ENCODE measurements at regions not wholly inside any gene's neighbourhood (a gene's known extent, or its start where the extent isn't known, plus 50 kb on each side); places are given as distances from the start of the nearest gene placed in this dataset.

- no peak for DNase-seq
These were observed 224.3 kb upstream of the IGFBP3 start for GRCh38 chr7:46145412-46145811.

DNA sequence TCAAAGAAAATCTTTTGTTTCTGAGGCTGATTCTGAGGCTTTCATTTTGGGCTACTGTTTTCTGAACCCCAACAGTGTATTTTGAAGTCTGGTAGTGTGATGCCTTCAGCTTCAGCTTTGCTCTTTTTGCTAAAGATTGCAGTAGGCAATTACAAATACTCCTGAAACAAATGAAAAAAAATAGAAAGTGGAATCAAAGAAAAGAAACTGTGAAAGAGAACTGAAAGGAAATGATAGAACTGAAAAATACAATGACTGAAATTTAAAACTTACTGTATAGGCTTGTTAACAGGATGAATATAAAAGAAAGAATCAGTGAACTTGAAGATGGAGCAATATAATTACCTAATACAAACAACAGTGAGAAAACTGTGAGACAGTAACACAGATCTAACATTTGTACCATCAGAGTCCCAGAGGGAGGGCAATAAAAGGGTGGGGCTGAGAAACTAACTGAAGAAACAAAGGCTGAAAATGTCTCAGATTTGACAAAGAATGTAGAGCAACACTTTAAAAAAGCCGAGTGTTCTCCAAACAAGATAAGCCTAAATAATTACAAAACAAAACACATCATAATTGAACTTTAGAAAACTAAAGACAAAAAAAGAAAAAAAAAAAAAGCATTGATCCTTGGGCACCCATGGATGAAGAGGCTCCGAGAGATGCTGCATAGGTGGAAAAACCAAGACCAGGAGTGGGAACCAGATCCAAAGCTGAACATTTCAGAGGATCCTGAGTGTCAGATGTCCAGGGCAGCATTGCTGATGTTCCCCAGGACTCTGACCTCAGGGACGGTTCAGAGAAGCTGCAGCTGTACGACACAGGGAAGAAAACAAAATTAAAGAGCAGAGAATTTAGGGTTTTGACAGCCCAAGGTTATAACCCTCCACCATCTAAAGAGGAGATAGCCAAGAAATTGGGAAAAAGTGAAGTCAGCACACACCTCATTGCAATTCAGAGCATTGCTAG, 223.2 kb upstream of the IGFBP3 start:
- no peak for DNase-seq

GRCh38 chr7:46143421-46143820, 222.3 kb upstream of the IGFBP3 start:
- DNase-seq: no peak

DNA sequence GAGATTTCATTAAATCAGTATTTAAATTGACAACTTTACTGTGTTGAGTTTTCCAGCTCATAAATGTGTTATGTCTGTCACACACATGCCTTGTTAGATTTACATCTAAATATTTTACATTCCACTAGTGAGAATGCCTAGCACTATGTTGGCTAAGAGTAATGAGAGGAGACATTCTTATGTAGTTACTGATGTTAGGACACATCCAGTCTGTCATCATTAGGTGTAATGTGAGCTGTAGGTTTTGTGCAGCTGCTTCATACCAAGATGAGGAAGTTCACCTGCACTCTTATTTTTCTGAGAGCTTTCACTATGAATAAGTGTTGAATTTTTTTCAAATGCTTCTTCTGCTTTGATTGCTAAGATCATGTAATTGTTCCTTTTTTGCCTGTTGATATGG, 218.0 kb upstream of the IGFBP3 start:
- no peak for DNase-seq

- no peak for DNase-seq
These were observed 216.7 kb upstream of the IGFBP3 start for GRCh38 chr7:46137725-46138124.

- DNase-seq: no peak
These were observed 214.5 kb upstream of the IGFBP3 start for GRCh38 chr7:46135557-46135956.

DNA sequence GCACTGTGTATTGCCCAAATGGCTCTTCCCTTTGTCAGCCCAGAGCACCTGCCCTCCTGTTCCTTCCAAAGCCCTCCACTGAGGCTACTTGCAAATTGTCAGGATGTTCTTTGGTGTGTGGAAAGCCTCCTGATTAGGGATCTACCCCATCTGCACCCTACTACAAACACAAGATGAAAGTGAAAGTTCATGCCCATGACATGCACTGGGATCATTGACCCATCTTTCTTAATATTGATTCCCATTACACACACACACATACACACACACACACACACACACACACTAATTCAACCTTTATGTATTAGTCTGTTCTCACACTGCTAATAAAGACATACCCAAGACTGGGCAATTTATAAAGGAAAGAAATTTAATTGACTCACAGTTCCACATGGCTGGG, 213.7 kb upstream of the IGFBP3 start:
- no peak for DNase-seq

- no peak for DNase-seq
These were observed 213.3 kb upstream of the IGFBP3 start for GRCh38 chr7:46134385-46134784.

DNA sequence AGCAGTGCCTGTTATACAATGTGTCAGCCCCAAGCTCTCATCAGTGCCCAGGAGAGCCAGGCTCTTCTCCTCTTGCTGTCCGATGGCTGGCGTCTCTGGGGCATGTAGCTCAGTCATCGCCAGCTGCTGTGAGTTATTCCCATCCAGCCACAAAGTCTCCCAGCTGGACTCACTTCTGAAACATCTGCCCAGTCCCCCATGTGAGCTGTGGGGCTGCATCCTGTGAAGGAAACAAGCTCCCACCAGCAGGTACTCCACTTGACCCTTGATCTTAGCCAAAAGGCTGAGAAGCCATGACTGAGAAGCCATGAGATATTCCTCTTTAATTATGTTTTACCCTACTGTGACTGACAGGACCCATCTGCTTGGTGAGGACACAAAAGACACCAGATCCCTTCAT, 212.7 kb upstream of the IGFBP3 start:
- no peak for DNase-seq

- no peak for DNase-seq
These were observed 212.0 kb upstream of the IGFBP3 start for GRCh38 chr7:46133072-46133471.

DNA sequence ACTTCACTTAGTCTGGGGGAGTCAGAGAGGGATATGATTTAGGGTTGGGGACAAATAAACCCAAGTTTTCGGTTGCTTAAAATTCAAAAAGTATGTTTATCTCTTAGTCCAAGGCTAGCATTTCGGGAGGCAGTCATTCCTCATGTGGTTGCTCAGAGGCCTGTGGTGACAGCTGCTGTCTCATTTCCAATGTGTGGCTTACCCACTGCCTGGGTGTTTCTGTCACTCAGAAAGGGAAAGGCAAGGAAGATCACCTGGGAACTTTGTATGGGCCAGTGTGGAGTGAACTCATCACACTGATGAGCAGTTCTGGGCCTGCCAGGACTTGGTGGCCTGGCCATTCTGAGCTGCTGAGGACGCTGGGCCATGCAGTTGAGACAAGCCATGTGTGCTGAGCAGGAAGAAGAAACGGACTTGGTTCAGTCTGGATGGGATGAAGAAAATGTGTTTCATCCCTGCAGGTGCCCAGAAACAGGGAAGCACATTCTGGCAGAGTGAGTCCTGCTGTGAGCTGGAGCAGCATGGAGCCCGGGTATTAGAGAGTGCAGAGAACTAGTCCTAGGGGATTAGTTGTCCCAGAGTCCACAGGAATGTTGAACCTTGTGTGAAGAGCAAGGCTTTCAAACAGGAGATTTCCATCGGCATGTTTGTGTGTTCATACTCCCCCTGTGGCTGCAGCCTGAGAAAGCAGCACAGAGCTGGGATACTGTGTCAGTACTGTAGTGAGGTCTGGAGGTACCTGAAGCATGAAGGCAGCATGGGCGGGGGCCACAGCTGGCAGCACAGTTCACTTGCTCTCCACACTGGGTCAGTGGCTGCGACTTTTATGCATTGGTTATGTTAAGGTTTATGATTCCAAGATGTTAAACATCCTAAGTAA, 211.1 kb upstream of the IGFBP3 start:
- DNase-seq: no peak

- no peak for DNase-seq
These were observed 208.8 kb upstream of the IGFBP3 start for GRCh38 chr7:46129831-46130230.

- DNase-seq: no peak
These were observed 206.7 kb upstream of the IGFBP3 start for GRCh38 chr7:46127814-46128213.

DNA sequence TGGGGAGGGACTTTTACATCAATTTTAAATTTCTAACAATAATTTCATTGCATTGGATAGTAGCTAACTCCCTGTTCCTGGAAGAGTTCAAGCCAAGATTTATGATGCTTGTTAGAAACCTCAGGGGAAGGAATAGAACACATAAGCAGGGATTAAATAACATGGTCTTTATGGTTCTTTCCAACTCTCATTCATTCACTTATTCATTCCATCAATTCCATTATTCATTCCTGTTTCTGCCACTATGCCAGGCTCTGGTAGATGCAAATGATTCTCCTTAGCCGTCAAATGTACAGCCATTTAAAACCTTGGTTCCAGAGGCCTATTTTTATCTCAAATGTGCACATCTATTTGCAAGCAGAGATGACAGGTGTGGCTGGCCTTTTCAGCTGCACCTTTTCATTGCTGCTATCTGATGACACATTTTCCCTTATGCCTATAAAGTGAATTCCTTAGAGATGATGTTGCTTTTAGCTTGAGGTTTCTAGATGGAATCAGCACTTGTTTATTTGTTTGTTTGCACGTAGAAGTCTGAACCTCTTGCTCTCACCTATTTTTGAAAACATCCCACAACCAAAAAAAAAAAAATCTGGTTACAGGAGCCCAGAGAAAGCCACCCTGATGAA, 205.7 kb upstream of the IGFBP3 start:
- DNase-seq: no peak

DNA sequence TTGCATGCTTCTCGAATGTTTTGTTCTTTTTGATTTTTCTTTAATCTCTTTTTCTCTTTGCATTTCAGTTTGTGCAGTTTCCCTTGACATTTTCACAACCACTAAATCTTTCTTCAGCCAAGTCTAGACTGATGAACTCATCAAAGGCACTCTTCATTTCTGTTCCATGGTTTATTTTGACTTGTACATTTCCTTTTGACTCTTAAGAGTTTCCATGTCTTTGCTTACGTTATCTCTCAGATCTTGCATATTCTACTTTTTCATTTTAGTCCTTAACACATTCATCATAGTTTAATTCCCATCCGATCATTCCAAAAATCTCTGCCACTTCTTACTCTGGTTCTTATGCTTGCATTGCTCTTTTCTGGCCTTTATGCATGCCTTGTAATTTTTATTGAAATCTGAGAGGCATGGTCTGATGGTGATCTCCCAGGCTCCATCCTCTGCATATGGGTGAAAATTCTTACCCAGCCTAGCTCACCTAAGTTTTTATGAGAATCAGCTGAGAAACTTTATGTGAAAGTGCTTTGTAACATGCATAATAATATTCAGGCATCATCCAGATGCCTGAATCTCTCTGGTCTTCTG, 202.8 kb upstream of the IGFBP3 start:
- DNase-seq: no peak

DNA sequence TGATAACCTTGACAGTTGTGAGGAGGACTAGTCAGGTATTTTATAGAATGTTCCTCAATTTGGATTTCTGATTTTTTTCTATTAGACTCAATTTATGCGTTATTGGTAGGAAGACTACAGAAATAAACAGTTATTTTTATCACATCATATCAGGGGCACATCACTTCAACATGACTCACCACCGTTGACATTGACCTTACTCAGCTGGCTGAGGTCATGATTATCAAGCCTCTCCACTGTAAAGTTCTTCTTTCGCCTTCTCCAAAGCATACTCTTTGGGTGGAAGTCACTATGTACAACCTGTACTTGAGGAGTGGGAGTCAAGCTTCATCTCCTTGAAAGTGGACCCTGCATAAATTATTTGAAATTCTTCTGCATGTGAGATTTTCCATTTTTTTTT, 194.3 kb upstream of the IGFBP3 start:
- no peak for DNase-seq

DNA sequence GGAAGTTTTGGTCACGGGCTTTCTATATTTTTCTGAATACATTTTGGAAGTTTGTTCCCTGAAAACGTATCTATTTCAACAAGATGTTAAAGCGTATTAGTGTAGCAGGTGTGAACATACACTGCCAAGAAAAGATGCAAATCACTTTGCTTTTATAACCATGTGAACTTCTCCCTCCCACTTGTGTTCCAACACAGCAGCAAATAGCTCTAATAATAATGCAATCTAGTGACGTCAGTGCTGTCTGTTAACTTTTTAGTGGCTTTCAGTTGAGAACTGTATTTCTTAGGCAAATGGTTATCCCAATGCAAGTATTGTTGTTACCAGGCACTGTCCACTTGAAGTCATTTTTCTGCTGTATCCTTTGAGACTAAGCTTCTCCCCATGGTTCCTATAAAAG, 188.4 kb upstream of the IGFBP3 start:
- DNase-seq: no peak

- DNase-seq: no peak
These were observed 187.2 kb upstream of the IGFBP3 start for GRCh38 chr7:46108272-46108671.

DNA sequence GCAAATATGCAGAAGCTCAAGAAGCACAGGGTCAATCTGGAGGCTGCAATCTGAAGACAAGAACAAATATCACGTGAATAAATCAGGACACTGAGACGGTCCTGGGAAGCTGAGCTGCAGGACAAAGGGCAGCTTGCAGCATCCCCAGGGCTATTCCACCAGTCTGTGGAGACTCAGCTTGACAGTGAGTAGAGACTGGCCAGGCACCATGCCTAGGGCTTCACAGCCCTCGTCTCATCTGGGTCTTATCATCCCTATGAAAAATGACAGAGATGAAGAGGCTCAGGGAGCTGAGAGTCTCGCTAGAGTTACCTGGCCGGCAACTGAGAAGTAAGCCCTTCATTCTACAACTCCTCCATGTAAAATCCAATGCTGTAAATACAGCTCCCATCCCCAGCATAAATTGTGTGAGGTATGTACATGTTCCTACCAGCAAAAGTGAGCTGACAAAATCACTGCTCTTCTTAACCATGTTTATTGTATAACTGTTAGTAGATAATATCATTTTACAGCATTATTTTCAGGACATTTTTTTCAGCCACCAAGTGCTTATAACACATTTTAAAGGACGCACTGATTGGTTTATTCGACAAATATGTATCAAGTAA, 186.6 kb upstream of the IGFBP3 start:
- no peak for DNase-seq

DNA sequence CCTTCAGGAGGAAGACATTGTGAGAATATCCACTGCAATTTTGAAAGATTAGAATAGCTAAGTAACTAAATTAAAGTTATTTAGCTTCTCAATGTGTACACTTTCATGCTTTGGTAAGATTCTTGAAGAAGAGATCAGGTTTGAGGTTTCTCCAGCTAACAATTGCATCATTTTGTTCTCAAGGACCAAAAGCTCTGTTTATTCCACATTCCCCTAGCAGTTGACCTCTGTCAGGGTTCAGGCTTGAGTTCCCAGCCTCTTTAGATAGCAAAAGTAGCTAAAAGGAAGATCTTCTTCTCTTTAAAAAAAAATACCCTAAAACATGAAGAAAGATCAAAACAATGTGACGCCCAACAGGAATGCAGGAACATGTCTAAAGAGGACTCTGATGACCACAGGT, 179.4 kb upstream of the IGFBP3 start:
- DNase-seq: no peak

DNA sequence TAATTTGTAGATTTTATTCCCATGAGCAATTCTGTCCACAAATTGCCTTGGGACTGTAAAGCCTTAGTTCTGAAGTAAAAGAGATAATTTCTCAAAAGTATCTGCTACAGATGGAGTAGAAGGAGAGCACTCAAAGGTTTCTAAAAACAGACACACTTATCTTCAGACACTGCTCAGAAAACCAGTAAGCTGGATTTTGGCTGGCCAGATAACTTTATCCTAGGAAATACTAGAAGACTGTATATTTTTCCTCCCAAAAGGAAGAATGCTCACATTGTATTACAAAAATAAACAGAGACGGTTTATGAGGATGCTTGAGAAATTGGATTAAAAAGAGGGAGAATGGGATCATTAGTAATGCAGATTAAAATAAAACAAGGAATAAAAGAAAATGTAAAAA, 178.0 kb upstream of the IGFBP3 start:
- no peak for DNase-seq

- no peak for DNase-seq
These were observed 170.0 kb upstream of the IGFBP3 start for GRCh38 chr7:46091071-46091470.

DNA sequence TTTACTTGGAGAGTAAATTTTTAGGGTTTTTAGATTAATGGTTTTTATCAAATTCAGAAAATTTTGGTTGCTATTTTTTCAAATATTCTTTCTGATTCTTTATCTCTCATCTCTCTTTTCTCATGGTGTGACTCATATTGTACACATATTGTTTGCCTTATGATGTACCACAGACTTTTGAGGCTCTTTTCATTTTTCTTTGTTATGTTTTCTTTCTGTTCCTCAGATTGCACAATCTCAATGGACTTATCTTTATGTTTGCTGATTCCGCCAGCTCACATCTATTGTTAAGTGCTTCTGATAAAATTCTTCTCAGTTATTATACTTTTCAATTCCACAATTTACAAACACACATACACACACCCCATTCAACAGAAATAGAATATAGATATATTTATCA, 168.2 kb upstream of the IGFBP3 start:
- no peak for DNase-seq

Data from activated naive CD4-positive, alpha-beta T cell treated with anti-CD3 and anti-CD28 coated beads, Interleukin-2, amount 50 U/mL, for 16 hours (primary cell).